ENCODE measurements at regions not wholly inside any gene's neighbourhood (a gene's known extent, or its start where the extent isn't known, plus 50 kb on each side); places are given as distances from the start of the nearest gene placed in this dataset.

- Histone ChIP-seq H3K4me3 (no peak overlapping the region), H3K4me1 (ENCODE audit: control insufficient read depth in 1 of 2, low read depth in 2 of 2) (no peaks in the 10 kb centered on the region), H3K36me3 (no peaks in the 10 kb centered on the region), H3K9me3 (peaks cover 6% of the 10 kb centered on the region), H3K27me3 (replicated peaks; ENCODE audit: insufficient read depth) (no peaks in the 10 kb centered on the region), H3K27ac (no peak overlapping the region)
- no peak for TF ChIP-seq CTCF (IDR thresholded peaks at IDR 0.05)
- ATAC-seq (ENCODE audit: insufficient number of reproducible peaks, low FRiP score, low read depth) (no peak), DNase-seq (ENCODE audit: low spot score) (no peak)
Observed at GRCh38 chr7:67590649-67591048, 594.0 kb downstream of the TYW1 start.

GRCh38 chr7:67593794-67594193 is 597.2 kb downstream of the TYW1 start:
- no peak overlapping the region for H3K4me3 ChIP-seq
- H3K4me1 ChIP-seq (ENCODE audit: control insufficient read depth in 1 of 2, low read depth in 2 of 2): no peaks in the 10 kb centered on the region
- no peaks in the 10 kb centered on the region for H3K36me3 ChIP-seq
- DNase-seq (ENCODE audit: low spot score) (no peak), ATAC-seq (ENCODE audit: insufficient number of reproducible peaks, low FRiP score, low read depth) (no peak)
- no peaks in the 10 kb centered on the region for H3K9me3 ChIP-seq
- H3K27ac ChIP-seq: no peak overlapping the region
- TF ChIP-seq CTCF (IDR thresholded peaks at IDR 0.05): no peak
- no peaks in the 10 kb centered on the region for H3K27me3 ChIP-seq (replicated peaks; ENCODE audit: insufficient read depth)

- no peaks in the 10 kb centered on the region for H3K36me3 ChIP-seq
- DNase-seq (ENCODE audit: low spot score): no peak
- H3K4me1 ChIP-seq (ENCODE audit: control insufficient read depth in 1 of 2, low read depth in 2 of 2): no peaks in the 10 kb centered on the region
- H3K27me3 ChIP-seq (replicated peaks; ENCODE audit: insufficient read depth): no peaks in the 10 kb centered on the region
- TF ChIP-seq CTCF (IDR thresholded peaks at IDR 0.05): no peak
- no peak for ATAC-seq (ENCODE audit: insufficient number of reproducible peaks, low FRiP score, low read depth)
- no peak overlapping the region for H3K4me3 ChIP-seq
- no peaks in the 10 kb centered on the region for H3K9me3 ChIP-seq
- H3K27ac ChIP-seq: no peak overlapping the region
Observed at GRCh38 chr7:67595431-67596180, 599.0 kb downstream of the TYW1 start.

DNA sequence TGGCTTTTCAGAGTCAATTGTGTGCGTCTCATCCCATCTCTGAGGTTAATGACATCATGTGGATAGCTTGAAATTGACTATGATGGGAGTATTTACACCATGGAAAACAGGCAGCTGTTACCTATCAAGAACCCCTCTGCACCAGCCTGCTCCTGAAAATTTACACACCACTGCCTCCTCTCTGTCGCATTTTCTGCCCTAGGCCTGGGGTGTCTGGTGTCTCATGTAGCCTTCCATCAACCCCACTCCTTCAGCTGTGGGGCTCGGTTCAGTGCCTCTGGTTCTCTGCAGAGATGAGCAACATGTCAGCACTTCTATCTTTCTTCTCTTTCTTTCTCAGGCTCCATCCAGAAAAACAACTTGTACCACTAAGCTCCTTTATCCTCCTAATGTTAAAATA is 600.5 kb downstream of the TYW1 start:
- Histone ChIP-seq H3K36me3 (no peaks in the 10 kb centered on the region), H3K4me3 (no peak overlapping the region), H3K27ac (no peak overlapping the region), H3K27me3 (replicated peaks; ENCODE audit: insufficient read depth) (no peaks in the 10 kb centered on the region), H3K4me1 (ENCODE audit: control insufficient read depth in 1 of 2, low read depth in 2 of 2) (no peaks in the 10 kb centered on the region), H3K9me3 (no peaks in the 10 kb centered on the region)
- DNase-seq (ENCODE audit: low spot score): no peak
- TF ChIP-seq CTCF (IDR thresholded peaks at IDR 0.05): no peak
- no peak for ATAC-seq (ENCODE audit: insufficient number of reproducible peaks, low FRiP score, low read depth)

GRCh38 chr7:67598469-67598868 is 601.8 kb downstream of the TYW1 start:
- Histone ChIP-seq H3K4me3 (no peak overlapping the region), H3K36me3 (no peaks in the 10 kb centered on the region), H3K27ac (no peak overlapping the region), H3K4me1 (ENCODE audit: control insufficient read depth in 1 of 2, low read depth in 2 of 2) (no peaks in the 10 kb centered on the region), H3K9me3 (no peaks in the 10 kb centered on the region), H3K27me3 (replicated peaks; ENCODE audit: insufficient read depth) (no peaks in the 10 kb centered on the region)
- TF ChIP-seq CTCF (IDR thresholded peaks at IDR 0.05): no peak
- DNase-seq (ENCODE audit: low spot score) (no peak), ATAC-seq (ENCODE audit: insufficient number of reproducible peaks, low FRiP score, low read depth) (no peak)
